GM23338 (cell line): ENCODE measurements at regions not wholly inside any gene's neighbourhood (a gene's known extent, or its start where the extent isn't known, plus 50 kb on each side); places are given as distances from the start of the nearest gene placed in this dataset.

Experiments used
- ATAC-seq: fragments of 200-7000 bp; cut with Tn5 transposase; 3 replicates; pipeline ENCODE4 v1.9.1; 2020
- DNase-seq: peaks from one replicate; pipeline ENCODE4 v3.0.0-alpha.2; 2015; ENCODE audit warnings: low spot score
- H2AFZ ChIP-seq: fragments of 200-600 bp; sonication (generic); 2 replicates; pipeline ENCODE4 v1.8.0; 2016; ENCODE audit warnings: antibody characterized with exemption, mild to moderate bottlenecking, moderate library complexity
- H3F3A ChIP-seq: fragments of 200-600 bp; sonication (generic); replicated peaks from 2 replicates; pipeline ENCODE4 v1.8.0; 2017; ENCODE audit warnings: antibody characterized with exemption, mixed run types, low read depth
- H3K27ac ChIP-seq: fragments of 200-600 bp; sonication (generic); 2 replicates; pipeline ENCODE4 v1.6.1; 2016; ENCODE audit warnings: low read depth
- H3K27me3 ChIP-seq: fragments of 200-600 bp; sonication (generic); 2 replicates; pipeline ENCODE4 v1.8.0; 2016; ENCODE audit warnings: mild to moderate bottlenecking, mixed run types, moderate library complexity; ENCODE audit not compliant: insufficient read depth
- H3K36me3 ChIP-seq: fragments of 200-600 bp; sonication (generic); 2 replicates; pipeline ENCODE4 v1.8.0; 2016; ENCODE audit warnings: mild to moderate bottlenecking; ENCODE audit not compliant: insufficient read depth
- H3K4me1 ChIP-seq: fragments of 200-600 bp; sonication (generic); 2 replicates; pipeline ENCODE4 v1.8.0; 2016; ENCODE audit warnings: mild to moderate bottlenecking, moderate library complexity; ENCODE audit not compliant: insufficient read depth
- H3K4me2 ChIP-seq: fragments of 200-600 bp; sonication (generic); 2 replicates; pipeline ENCODE4 v1.7.1; 2017; ENCODE audit warnings: mixed run types
- H3K4me3 ChIP-seq: fragments of 200-600 bp; sonication (generic); 2 replicates; pipeline ENCODE4 v1.6.1; 2016; ENCODE audit warnings: mixed run types
- H3K79me2 ChIP-seq: fragments of 200-600 bp; sonication (generic); replicated peaks from 2 replicates; pipeline ENCODE4 v1.8.0; 2017; ENCODE audit warnings: mild to moderate bottlenecking; ENCODE audit not compliant: insufficient read depth
- H3K9me2 ChIP-seq: fragments of 200-600 bp; sonication (generic); 2 replicates; pipeline ENCODE4 v1.8.0; 2017; ENCODE audit not compliant: insufficient read depth
- H4K20me1 ChIP-seq: fragments of 200-600 bp; sonication (generic); replicated peaks from 2 replicates; pipeline ENCODE4 v1.8.0; 2017; ENCODE audit warnings: mild to moderate bottlenecking; ENCODE audit not compliant: insufficient read depth
- H3K27ac Mint-ChIP-seq: 2 replicates; pipeline ENCODE4 v1.8.0; 2020; ENCODE audit warnings: inconsistent platforms, mild to moderate bottlenecking, moderate library complexity, mixed read lengths
- H3K27me3 Mint-ChIP-seq: 3 replicates; pipeline ENCODE4 v1.8.0; 2022; ENCODE audit warnings: low read depth, mild to moderate bottlenecking, moderate library complexity, mixed read lengths, inconsistent platforms; ENCODE audit not compliant: insufficient read depth, poor library complexity
- H3K36me3 Mint-ChIP-seq: 3 replicates; pipeline ENCODE4 v1.8.0; 2021; ENCODE audit warnings: low read depth, mild to moderate bottlenecking, inconsistent platforms, moderate library complexity, mixed read lengths
- H3K4me1 Mint-ChIP-seq: 3 replicates; pipeline ENCODE4 v1.8.0; 2020; ENCODE audit warnings: mild to moderate bottlenecking, inconsistent platforms, mixed read lengths
- H3K4me3 Mint-ChIP-seq: 3 replicates; pipeline ENCODE4 v1.8.0; 2021; ENCODE audit warnings: moderate library complexity, mild to moderate bottlenecking, inconsistent platforms, mixed read lengths
- H3K9me3 Mint-ChIP-seq: 3 replicates; pipeline ENCODE4 v1.8.0; 2020; ENCODE audit warnings: moderate library complexity, mild to moderate bottlenecking, inconsistent platforms, mixed read lengths
- CREB1 ChIP-seq: fragments of 250-450 bp; sonication (Bioruptor Pico); IDR thresholded peaks from 2 replicates; pipeline ENCODE4 v1.5.0; 2020; ENCODE audit warnings: low read depth, mild to moderate bottlenecking, moderate library complexity
- EZH2phosphoT487 ChIP-seq: fragments of 200-600 bp; sonication (generic); IDR thresholded peaks from one replicate; pipeline ENCODE4 v1.8.1; 2018; ENCODE audit warnings: antibody characterized with exemption; ENCODE audit not compliant: unreplicated experiment
- JUNB ChIP-seq: IDR thresholded peaks from one replicate; pipeline ENCODE4 v1.6.1; 2016; ENCODE audit warnings: antibody characterized with exemption; ENCODE audit not compliant: unreplicated experiment
- NANOG ChIP-seq: IDR thresholded peaks from 2 replicates; pipeline ENCODE4 v1.6.1; 2016; ENCODE audit warnings: antibody characterized with exemption, borderline replicate concordance
- POLR2AphosphoS5 ChIP-seq: IDR thresholded peaks from 2 replicates; pipeline ENCODE4 v1.6.1; 2016; ENCODE audit warnings: antibody characterized with exemption, low read depth
- REST ChIP-seq: IDR thresholded peaks from one replicate; pipeline ENCODE4 v1.6.1; 2018; ENCODE audit warnings: antibody characterized with exemption; ENCODE audit not compliant: unreplicated experiment
- STAT1 ChIP-seq: IDR thresholded peaks from one replicate; pipeline ENCODE4 v1.6.1; 2016; ENCODE audit warnings: antibody characterized with exemption; ENCODE audit not compliant: unreplicated experiment
- ZNF114 ChIP-seq: fragments of 250-450 bp; sonication (Bioruptor Pico); IDR thresholded peaks from 2 replicates; pipeline ENCODE4 v1.5.0; 2020; ENCODE audit warnings: mild to moderate bottlenecking, moderate library complexity
- ZNF331 ChIP-seq: fragments of 250-450 bp; sonication (Bioruptor Pico); IDR thresholded peaks from 2 replicates; pipeline ENCODE4 v1.5.0; 2020; ENCODE audit warnings: low read depth, mild to moderate bottlenecking, moderate library complexity
- ZNF462 ChIP-seq: fragments of 250-450 bp; sonication (Bioruptor Pico); IDR thresholded peaks from 2 replicates; pipeline ENCODE4 v1.5.0; 2020; ENCODE audit warnings: mild to moderate bottlenecking, moderate library complexity

- TF ChIP-seq ZNF114 (no peak), EZH2phosphoT487 (no peak), NANOG (no peak), CREB1 (CRISPR knock-in tag) (no peak), STAT1 (no peak)
These were observed 335.7 kb upstream of the PPP2R3A start (continued) for GRCh38 chr3:135629701-135630408.

GRCh38 chr3:135632556-135633065, 332.9 kb upstream of the PPP2R3A start:
- Histone ChIP-seq H3K9me2 (peaks cover 15% of the 10 kb centered on the region), H3K79me2 (no peaks in the 10 kb centered on the region), H3K27me3 (no peaks in the 10 kb centered on the region), H3K4me2 (no peak overlapping the region), H3K4me1 (no peaks in the 10 kb centered on the region), H3K27ac (no peak overlapping the region), H3K36me3 (no peaks in the 10 kb centered on the region), H3K4me3 (no peak overlapping the region), H2AFZ (no peak overlapping the region), H4K20me1 (no peaks in the 10 kb centered on the region), H3F3A (no peaks in the 10 kb centered on the region)
- TF ChIP-seq NANOG, result no peak
- TF ChIP-seq ZNF462, result no peak
- no peak for TF ChIP-seq POLR2AphosphoS5
- no peak for TF ChIP-seq REST
- TF ChIP-seq JUNB, result no peak
- TF ChIP-seq ZNF331 (CRISPR knock-in tag), result no peak
- TF ChIP-seq STAT1, result no peak
- Mint-ChIP-seq H3K4me3 (no peak overlapping the region), H3K36me3 (no peaks in the 10 kb centered on the region), H3K27ac (no peak overlapping the region), H3K9me3 (no peaks in the 10 kb centered on the region), H3K27me3 (no peaks in the 10 kb centered on the region), H3K4me1 (peaks cover 6% of the 10 kb centered on the region; the same call in 1 of the 3 replicates)
- ATAC-seq (no peak), DNase-seq (no peak)
